Fibroblast of the aortic adventitia (primary cell): ENCODE measurements at regions not wholly inside any gene's neighbourhood (a gene's known extent, or its start where the extent isn't known, plus 50 kb on each side); places are given as distances from the start of the nearest gene placed in this dataset.

Experiments
- DNase-seq: peaks from one replicate; pipeline ENCODE4 v3.0.0-alpha.2; 2010; ENCODE audit warnings: low read depth
- H3K4me3 ChIP-seq: 2 replicates; pipeline ENCODE4 v1.5.1; 2011; ENCODE audit warnings: low read depth, mild to moderate bottlenecking, control low read depth, low read length, moderate library complexity
- CTCF ChIP-seq: IDR thresholded peaks from 2 replicates; pipeline ENCODE4 v1.5.1; 2011; ENCODE audit warnings: mild to moderate bottlenecking, low read length, control low read depth, inconsistent platforms; ENCODE audit not compliant: insufficient read depth

- H3K4me3 ChIP-seq, result no peak overlapping the region
- TF ChIP-seq CTCF, result no peak
- DNase-seq, result no peak
Observed at GRCh38 chr5:2489306-2489705, 262.2 kb downstream of the IRX2 start.

GRCh38 chr5:2488593-2488992 lies 262.9 kb downstream of the IRX2 start:
- no peak for DNase-seq
- TF ChIP-seq CTCF, result no peak
- no peak overlapping the region for H3K4me3 ChIP-seq

- no peak for DNase-seq
- no peak for TF ChIP-seq CTCF
Observed at GRCh38 chr5:2487152-2487763, 264.2 kb downstream of the IRX2 start.

GRCh38 chr5:2486373-2486772 lies 265.1 kb downstream of the IRX2 start:
- no peak for DNase-seq
- no peak overlapping the region for H3K4me3 ChIP-seq
- no peak for TF ChIP-seq CTCF

More at GRCh38 chr5:2487152-2487763, 264.2 kb downstream of the IRX2 start:
- no peak overlapping the region for H3K4me3 ChIP-seq

- TF ChIP-seq CTCF, result no peak
- H3K4me3 ChIP-seq, result no peak overlapping the region
- no peak for DNase-seq
Observed at GRCh38 chr5:2482778-2483177, 268.7 kb downstream of the IRX2 start.

GRCh38 chr5:2480871-2481270 lies 270.6 kb downstream of the IRX2 start:
- H3K4me3 ChIP-seq, result no peak overlapping the region
- no peak for TF ChIP-seq CTCF
- DNase-seq, result no peak

GRCh38 chr5:2475902-2476301 lies 275.6 kb downstream of the IRX2 start:
- DNase-seq, result no peak
- TF ChIP-seq CTCF, result no peak
- no peak overlapping the region for H3K4me3 ChIP-seq
